LNCaP clone FGC (cell line): ENCODE measurements at regions not wholly inside any gene's neighbourhood (a gene's known extent, or its start where the extent isn't known, plus 50 kb on each side); places are given as distances from the start of the nearest gene placed in this dataset.

Experiments
- DNase-seq: peaks from one replicate; pipeline ENCODE4 v3.0.0-alpha.2; 2011; ENCODE audit warnings: low read depth
- H3K4me3 ChIP-seq: 2 replicates; pipeline ENCODE4 v1.5.1; 2011; ENCODE audit warnings: mild to moderate bottlenecking, low read depth, low read length, control low read depth
- CTCF ChIP-seq: IDR thresholded peaks from 2 replicates; pipeline ENCODE4 v1.5.1; 2012; ENCODE audit warnings: mild to moderate bottlenecking; ENCODE audit not compliant: control insufficient read depth, insufficient read depth; ENCODE audit errors: extremely low read depth

- TF ChIP-seq CTCF, result no peak
These were observed 225.6 kb downstream of the BLID start for GRCh38 chr11:121890377-121890776.

GRCh38 chr11:121889931-121890330 is 226.1 kb downstream of the BLID start:
- DNase-seq, result no peak
- no peak overlapping the region for H3K4me3 ChIP-seq
- no peak for TF ChIP-seq CTCF

More at GRCh38 chr11:121890377-121890776, 225.6 kb downstream of the BLID start:
- no peak overlapping the region for H3K4me3 ChIP-seq
- DNase-seq, result no peak

- no peak overlapping the region for H3K4me3 ChIP-seq
- TF ChIP-seq CTCF, result no peak
- DNase-seq, result no peak
These were observed 226.8 kb downstream of the BLID start for GRCh38 chr11:121889186-121889585.

- TF ChIP-seq CTCF, result no peak
- no peak for DNase-seq
- H3K4me3 ChIP-seq, result no peak overlapping the region
These were observed 227.9 kb downstream of the BLID start for GRCh38 chr11:121887976-121888557.

- no peak overlapping the region for H3K4me3 ChIP-seq
- no peak for DNase-seq
- no peak for TF ChIP-seq CTCF
These were observed 228.4 kb downstream of the BLID start for GRCh38 chr11:121887569-121887968.

- no peak for DNase-seq
- no peak overlapping the region for H3K4me3 ChIP-seq
- TF ChIP-seq CTCF, result no peak
These were observed 229.0 kb downstream of the BLID start for GRCh38 chr11:121886996-121887395.
